ENCODE measurements at regions not wholly inside any gene's neighbourhood (a gene's known extent, or its start where the extent isn't known, plus 50 kb on each side); places are given as distances from the start of the nearest gene placed in this dataset.
"Not testable (repeated sequence)": the region's sequence is repeated elsewhere in the genome, so short reads cannot be mapped to it uniquely, and the experiment has no call there.

- no peaks in the 10 kb centered on the region for H3K27me3 ChIP-seq (ENCODE audit: control insufficient read depth, insufficient read depth)
- intact Hi-C loops (cut with DNase I), result no loop called here
These were observed 323.4 kb upstream of the SFSWAP start for GRCh38 chr12:131387281-131388163.

GRCh38 chr12:131388164-131389053, 322.5 kb upstream of the SFSWAP start:
- WGBS, result 57% methylated on average over 8 of the region's 10 CpGs
- peak in 1 of 3 donors; percentile 13 for DNase-seq
- ATAC-seq; H3K9me3 ChIP-seq (ENCODE audit: control insufficient read depth, low read length); H3K27ac ChIP-seq (ENCODE audit: low read length); H3K27me3 ChIP-seq (ENCODE audit: control insufficient read depth, insufficient read depth); H3K4me1 ChIP-seq (ENCODE audit: control insufficient read depth, insufficient read depth, low read length); H3K4me3 ChIP-seq (ENCODE audit: low read length); intact Hi-C loops (cut with DNase I): not testable (repeated sequence)

More at GRCh38 chr12:131387281-131388163, 323.4 kb upstream of the SFSWAP start:
- Histone ChIP-seq H3K27ac (ENCODE audit: low read length) (no peak overlapping the region), H3K4me3 (ENCODE audit: low read length) (no peak overlapping the region), H3K4me1 (ENCODE audit: control insufficient read depth, insufficient read depth, low read length) (no peaks in the 10 kb centered on the region), H3K9me3 (ENCODE audit: control insufficient read depth, low read length) (no peaks in the 10 kb centered on the region)
- ATAC-seq, result no peak
- 71% methylated on average over 35 of the region's 35 CpGs for WGBS
- DNase-seq, result peak in 1 of 3 donors; percentile 33

GRCh38 chr12:131389054-131390013, 321.6 kb upstream of the SFSWAP start:
- ATAC-seq (no peak), DNase-seq (no peak)
- Histone ChIP-seq H3K27me3 (ENCODE audit: control insufficient read depth, insufficient read depth) (no peaks in the 10 kb centered on the region), H3K27ac (ENCODE audit: low read length) (no peak overlapping the region), H3K4me3 (ENCODE audit: low read length) (no peak overlapping the region), H3K9me3 (ENCODE audit: control insufficient read depth, low read length) (no peaks in the 10 kb centered on the region), H3K4me1 (ENCODE audit: control insufficient read depth, insufficient read depth, low read length) (no peaks in the 10 kb centered on the region)
- 84% methylated on average over 11 of the region's 11 CpGs for WGBS
- intact Hi-C loops (cut with DNase I), result no loop called here

- intact Hi-C loops (cut with DNase I), result no loop called here
These were observed 320.2 kb upstream of the SFSWAP start for GRCh38 chr12:131390412-131391334.

GRCh38 chr12:131391399-131391798, 319.5 kb upstream of the SFSWAP start:
- no peak overlapping the region for H3K27ac ChIP-seq (ENCODE audit: low read length)
- no peaks in the 10 kb centered on the region for H3K27me3 ChIP-seq (ENCODE audit: control insufficient read depth, insufficient read depth)
- H3K9me3 ChIP-seq (ENCODE audit: control insufficient read depth, low read length), result no peaks in the 10 kb centered on the region
- ATAC-seq (no peak), DNase-seq (no peak)
- no peak overlapping the region for H3K4me3 ChIP-seq (ENCODE audit: low read length)
- intact Hi-C loops (cut with DNase I), result no loop called here
- no peaks in the 10 kb centered on the region for H3K4me1 ChIP-seq (ENCODE audit: control insufficient read depth, insufficient read depth, low read length)
- 83% methylated on average over 10 of the region's 10 CpGs for WGBS

More at GRCh38 chr12:131390412-131391334, 320.2 kb upstream of the SFSWAP start:
- Histone ChIP-seq H3K27ac (ENCODE audit: low read length) (no peak overlapping the region), H3K9me3 (ENCODE audit: control insufficient read depth, low read length) (no peaks in the 10 kb centered on the region), H3K4me1 (ENCODE audit: control insufficient read depth, insufficient read depth, low read length) (no peaks in the 10 kb centered on the region), H3K27me3 (ENCODE audit: control insufficient read depth, insufficient read depth) (no peaks in the 10 kb centered on the region), H3K4me3 (ENCODE audit: low read length) (no peak overlapping the region)
- DNase-seq (no peak), ATAC-seq (no peak)
- 59% methylated on average over 19 of the region's 19 CpGs for WGBS

GRCh38 chr12:131394752-131395151, 316.1 kb upstream of the SFSWAP start:
- H3K4me3 ChIP-seq (ENCODE audit: low read length); intact Hi-C loops (cut with DNase I); ATAC-seq; DNase-seq; H3K9me3 ChIP-seq (ENCODE audit: control insufficient read depth, low read length); H3K27me3 ChIP-seq (ENCODE audit: control insufficient read depth, insufficient read depth); H3K4me1 ChIP-seq (ENCODE audit: control insufficient read depth, insufficient read depth, low read length); H3K27ac ChIP-seq (ENCODE audit: low read length): not testable (repeated sequence)
- WGBS, result 81% methylated on average over 11 of the region's 11 CpGs

GRCh38 chr12:131395209-131395684, 315.6 kb upstream of the SFSWAP start:
- DNase-seq; H3K27ac ChIP-seq (ENCODE audit: low read length); H3K9me3 ChIP-seq (ENCODE audit: control insufficient read depth, low read length); H3K4me1 ChIP-seq (ENCODE audit: control insufficient read depth, insufficient read depth, low read length); H3K27me3 ChIP-seq (ENCODE audit: control insufficient read depth, insufficient read depth); ATAC-seq; intact Hi-C loops (cut with DNase I); H3K4me3 ChIP-seq (ENCODE audit: low read length): not testable (repeated sequence)
- 86% methylated on average over 5 of the region's 5 CpGs for WGBS

- DNase-seq, result no peak
- intact Hi-C loops (cut with DNase I), result no loop called here
- no peaks in the 10 kb centered on the region for H3K4me1 ChIP-seq (ENCODE audit: control insufficient read depth, insufficient read depth, low read length)
- H3K9me3 ChIP-seq (ENCODE audit: control insufficient read depth, low read length), result no peaks in the 10 kb centered on the region
- ATAC-seq, result no peak
- no peak overlapping the region for H3K27ac ChIP-seq (ENCODE audit: low read length)
- H3K4me3 ChIP-seq (ENCODE audit: low read length), result no peak overlapping the region
- H3K27me3 ChIP-seq (ENCODE audit: control insufficient read depth, insufficient read depth), result no peaks in the 10 kb centered on the region
- 96% methylated on average over 1 of the region's 1 CpG for WGBS
These were observed 314.8 kb upstream of the SFSWAP start for GRCh38 chr12:131395971-131396573.

- WGBS, result 70% methylated on average over 5 of the region's 5 CpGs
- H3K4me1 ChIP-seq (ENCODE audit: control insufficient read depth, insufficient read depth, low read length), result no peaks in the 10 kb centered on the region
- H3K9me3 ChIP-seq (ENCODE audit: control insufficient read depth, low read length), result no peaks in the 10 kb centered on the region
- H3K4me3 ChIP-seq (ENCODE audit: low read length), result no peak overlapping the region
- ATAC-seq, result no peak
- H3K27me3 ChIP-seq (ENCODE audit: control insufficient read depth, insufficient read depth), result no peaks in the 10 kb centered on the region
- no peak overlapping the region for H3K27ac ChIP-seq (ENCODE audit: low read length)
- DNase-seq, result no peak
- intact Hi-C loops (cut with DNase I), result no loop called here
These were observed 313.3 kb upstream of the SFSWAP start for GRCh38 chr12:131397493-131398181.
